Ovary (tissue), 7 donors: ENCODE measurements at regions not wholly inside any gene's neighbourhood (a gene's known extent, or its start where the extent isn't known, plus 50 kb on each side); places are given as distances from the start of the nearest gene placed in this dataset.

Source experiments
- DNase-seq, 5 donors: peaks; one replicate each; pipeline ENCODE4 v3.0.0-alpha.2; 2019 to 2020
- H3K27ac ChIP-seq, 2 donors: fragments of 200-600 bp; one replicate each; pipeline versions ENCODE4 v1.5.1 to v1.8.0; 2019 to 2022
- H3K27me3 ChIP-seq: fragments of 200-600 bp; one replicate; pipeline ENCODE4 v1.8.0; 2022
- H3K36me3 ChIP-seq: fragments of 200-600 bp; sonication (generic); one replicate; pipeline ENCODE4 v1.5.1; 2019
- H3K4me1 ChIP-seq: one replicate; pipeline ENCODE4 v1.8.1; 2013; ENCODE audit warnings: mild to moderate bottlenecking, moderate library complexity; ENCODE audit not compliant: insufficient read depth
- H3K4me3 ChIP-seq: fragments of 200-600 bp; sonication (generic); one replicate; pipeline ENCODE4 v1.5.1; 2017
- H3K9me3 ChIP-seq, 2 donors: fragments of 200-600 bp in 1 of 2; sonication (generic) in 1 of 2; one replicate each; pipeline versions ENCODE4 v1.5.1 to v1.8.1; 2013 to 2019; ENCODE audit warnings: mild to moderate bottlenecking in 1 of 2, moderate library complexity in 1 of 2
- CTCF ChIP-seq, 3 donors: fragments of 450-650 bp in 2 of 3; fragments of 200-600 bp in 1 of 3; IDR thresholded peaks; one replicate each; pipeline versions ENCODE4 v1.5.1 to v1.8.0; 2016 to 2022; ENCODE audit warnings: antibody characterized with exemption in 3 of 3, mild to moderate bottlenecking in 1 of 3
- EP300 ChIP-seq: sonication (generic); formaldehyde crosslinking; IDR thresholded peaks from one replicate; pipeline ENCODE4 v1.6.1; 2017; ENCODE audit warnings: antibody characterized with exemption
- POLR2A ChIP-seq: fragments of 450-650 bp; IDR thresholded peaks from one replicate; pipeline ENCODE4 v1.6.1; 2017; ENCODE audit warnings: antibody characterized with exemption, mild to moderate bottlenecking, moderate library complexity
- WGBS, 3 donors: extraction: QIAGEN DNeasy Blood & Tissue Kit in 1 of 3; methylation state at CpG; one replicate each; pipeline versions ENCODE4 v1.1.5 to v1.1.7; 2013 to 2017; 5-methylcytosine and 5-hydroxymethylcytosine counted together
- intact Hi-C, 4 donors: fragments of 100-400 bp; cut with DNase I; formaldehyde crosslinking; loops; one replicate each; pipeline versions ENCODE4 v1.11.0 to v1.15.1; 2022 to 2023
- donor health status: DM: no; HTN: no; CAD: no; lungs with moderate emphysema.
- donor health status: DM: no; HTN: no; CAD: no.
- donor health status: Bipolar disorder and iron deficiency.
- donor health status: DM: no; HTN: no; CAD: no.
- donor health status: DM: yes; HTN: yes; CAD: no.

DNA sequence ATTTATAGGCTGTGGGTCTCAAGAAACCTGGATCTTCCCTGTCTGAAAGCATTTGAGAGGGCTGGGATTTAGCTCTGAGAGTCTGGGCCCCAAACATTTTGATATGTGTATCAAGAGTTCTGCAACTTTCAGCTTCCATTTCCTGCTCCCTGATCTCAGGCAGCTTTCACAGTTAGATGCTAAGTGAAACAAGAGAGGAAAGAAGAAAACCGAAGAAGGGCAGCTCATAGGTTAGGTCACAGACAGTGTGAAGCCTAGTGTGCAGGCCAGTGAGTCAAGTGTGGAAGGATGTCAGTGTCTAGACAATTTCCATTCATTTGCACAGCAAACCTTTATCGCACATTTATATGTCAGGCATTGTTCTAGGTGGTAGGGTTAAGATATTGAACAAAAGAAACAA, 173.6 kb upstream of the PROK2 start:
- 84 to 90% (median 90%) methylated on average over 2 of the region's 2 CpGs for WGBS, 3 donors
- TF ChIP-seq EP300 (no peak), POLR2A (no peak), CTCF (IDR thresholded peaks at IDR 0.05) (no peak)
- Histone ChIP-seq H3K36me3 (no peaks in the 10 kb centered on the region), H3K27ac (no peak overlapping the region), H3K4me3 (no peak overlapping the region), H3K4me1 (no peaks in the 10 kb centered on the region), H3K27me3 (no peaks in the 10 kb centered on the region), H3K9me3 (no peaks in the 10 kb centered on the region)
- intact Hi-C loops = loop anchor here in 3 of 4 donors (5.0 to 10.0 kb wide), 3 partner anchors 859 to 1126 kb away; no protein-coding TSS in a partner anchor
- DNase-seq = no peak

GRCh38 chr3:71956716-71957115, 171.8 kb upstream of the PROK2 start:
- Histone ChIP-seq H3K4me3 (no peak overlapping the region), H3K4me1 (no peaks in the 10 kb centered on the region), H3K9me3 (no peaks in the 10 kb centered on the region), H3K27me3 (no peaks in the 10 kb centered on the region), H3K36me3 (no peaks in the 10 kb centered on the region), H3K27ac (no peak overlapping the region)
- intact Hi-C loops = loop anchor here in 3 of 4 donors (5.0 to 10.0 kb wide), 3 partner anchors 861 to 1128 kb away; no protein-coding TSS in a partner anchor
- TF ChIP-seq POLR2A = no peak
- TF ChIP-seq CTCF (IDR thresholded peaks at IDR 0.05) = no peak
- TF ChIP-seq EP300 = no peak
- WGBS, 3 donors = 85 to 91% (median 86%) methylated on average over 3 of the region's 3 CpGs
- no peak for DNase-seq

DNA sequence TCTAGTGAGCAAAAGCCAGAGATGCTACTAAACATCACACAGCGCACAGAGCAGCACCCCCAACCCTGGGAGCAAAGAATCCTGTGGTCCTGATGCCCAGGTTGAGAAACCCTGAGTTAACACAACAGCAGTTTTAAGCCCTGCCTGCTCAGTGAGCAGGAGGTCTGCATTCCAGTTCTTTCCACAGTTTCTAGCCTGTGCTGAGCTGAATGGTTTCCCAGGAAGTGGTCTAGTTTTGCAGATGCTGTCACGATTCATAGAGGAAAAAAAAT, 171.1 kb upstream of the PROK2 start:
- no peak for TF ChIP-seq CTCF (IDR thresholded peaks at IDR 0.05)
- TF ChIP-seq POLR2A = no peak
- TF ChIP-seq EP300 = no peak
- no peak for DNase-seq
- no peak overlapping the region for H3K27ac ChIP-seq
- intact Hi-C loops = loop anchor here in 3 of 4 donors (5.0 to 10.0 kb wide), 3 partner anchors 861 to 1129 kb away; no protein-coding TSS in a partner anchor
- no peaks in the 10 kb centered on the region for H3K36me3 ChIP-seq
- no peak overlapping the region for H3K4me3 ChIP-seq
- WGBS, 3 donors = 63 to 83% (median 74%) methylated on average over 2 of the region's 2 CpGs
- H3K27me3 ChIP-seq = no peaks in the 10 kb centered on the region
- no peaks in the 10 kb centered on the region for H3K4me1 ChIP-seq
- no peaks in the 10 kb centered on the region for H3K9me3 ChIP-seq

DNA sequence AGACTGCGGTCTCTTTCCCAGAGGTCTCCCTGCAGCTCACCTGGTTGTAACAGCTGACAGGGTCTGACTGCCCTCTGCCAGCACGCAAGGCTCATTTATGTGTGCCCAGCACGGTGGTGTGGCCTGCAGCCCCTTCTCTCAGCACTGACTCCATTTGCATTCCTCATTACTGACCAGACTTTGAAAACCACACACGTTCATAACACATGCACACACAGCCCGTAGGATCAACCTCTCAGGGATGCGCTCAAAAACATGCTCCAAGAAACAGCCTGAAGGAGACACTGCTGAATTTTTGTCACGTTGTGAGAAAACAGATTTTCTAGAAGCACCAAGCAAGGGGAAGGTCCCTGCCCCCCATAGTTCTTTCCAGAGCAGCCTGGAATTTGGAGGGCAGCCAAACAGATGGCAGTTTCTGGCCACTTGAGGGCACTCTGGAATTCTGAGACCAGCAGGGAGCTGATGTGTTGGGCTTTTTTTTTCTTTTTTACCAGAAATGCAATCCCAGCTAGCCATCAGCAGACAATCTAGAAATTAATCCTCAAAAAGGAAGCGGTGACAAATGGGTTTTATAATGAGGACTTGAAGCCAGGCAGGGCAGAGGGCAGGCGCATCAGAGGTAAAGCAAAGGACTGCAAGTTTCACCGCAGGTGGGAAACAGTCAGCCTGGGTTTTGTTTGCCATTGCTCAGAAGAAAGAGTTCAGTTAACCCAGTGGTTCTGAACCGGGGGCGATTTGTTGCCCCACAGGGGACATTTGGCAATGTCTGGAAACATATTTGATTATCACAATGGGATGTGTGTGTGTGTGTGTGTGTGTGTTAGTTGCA, 170.5 kb upstream of the PROK2 start:
- no peak for TF ChIP-seq POLR2A
- peak; percentile 47 to 56 (median 48) for TF ChIP-seq CTCF (IDR thresholded peaks at IDR 0.05)
- Histone ChIP-seq H3K36me3 (no peaks in the 10 kb centered on the region), H3K4me1 (no peaks in the 10 kb centered on the region), H3K27ac (no peak overlapping the region), H3K27me3 (no peaks in the 10 kb centered on the region), H3K9me3 (no peaks in the 10 kb centered on the region), H3K4me3 (no peak overlapping the region)
- intact Hi-C loops = loop anchor here in 3 of 4 donors (5.0 to 10.0 kb wide), 3 partner anchors 862 to 1129 kb away; no protein-coding TSS in a partner anchor
- DNase-seq = peak; percentile 78 to 85 (median 85)
- 32 to 38% (median 34%) methylated on average over 12 of the region's 12 CpGs for WGBS, 3 donors
